Lung (tissue), 11 donors: ENCODE measurements at regions not wholly inside any gene's neighbourhood (a gene's known extent, or its start where the extent isn't known, plus 50 kb on each side); places are given as distances from the start of the nearest gene placed in this dataset.
A peak's percentile ranks its signal among the peaks of the same experiment; 100 is the strongest.

Experiments used
- ATAC-seq: fragments of 200-7000 bp; cut with Tn5 transposase; one replicate; pipeline ENCODE4 v1.9.1; 2020; ENCODE audit warnings: moderate number of reproducible peaks; ENCODE audit not compliant: insufficient read depth, low FRiP score
- DNase-seq, 3 donors: peaks; one replicate each; pipeline ENCODE4 v3.0.0-alpha.2; 2013 to 2017
- H3K27ac ChIP-seq, 2 donors: one replicate each; pipeline ENCODE4 v1.5.1; 2013; ENCODE audit warnings: mild to moderate bottlenecking in 2 of 2, moderate library complexity in 2 of 2, control low read depth in 1 of 2, inconsistent platforms in 1 of 2, low read depth in 1 of 2, low read length in 1 of 2
- H3K27me3 ChIP-seq, 3 donors: one replicate each; pipeline ENCODE4 v1.5.1; 2013; ENCODE audit warnings: low read length in 2 of 3; ENCODE audit not compliant: control insufficient read depth in 3 of 3, insufficient read depth in 3 of 3
- H3K36me3 ChIP-seq, 4 donors: one replicate each; pipeline ENCODE4 v1.5.1; 2013; ENCODE audit warnings: low read length in 4 of 4, mild to moderate bottlenecking in 1 of 4, moderate library complexity in 1 of 4; ENCODE audit not compliant: control insufficient read depth in 4 of 4, insufficient read depth in 4 of 4
- H3K4me1 ChIP-seq, 5 donors: one replicate each; pipeline ENCODE4 v1.5.1; 2013; ENCODE audit warnings: low read length in 5 of 5, mild to moderate bottlenecking in 2 of 5, moderate library complexity in 1 of 5; ENCODE audit not compliant: control insufficient read depth in 5 of 5, insufficient read depth in 5 of 5
- H3K4me3 ChIP-seq: one replicate; pipeline ENCODE4 v1.5.1; 2013; ENCODE audit warnings: mild to moderate bottlenecking, control low read depth, moderate library complexity
- H3K9ac ChIP-seq, 2 donors: one replicate each; pipeline ENCODE4 v1.5.1; 2013; ENCODE audit warnings: low read length in 2 of 2, control low read depth in 1 of 2; ENCODE audit not compliant: insufficient read depth in 1 of 2
- H3K9me3 ChIP-seq, 4 donors: one replicate each; pipeline ENCODE4 v1.5.1; 2013; ENCODE audit warnings: low read length in 3 of 4, mild to moderate bottlenecking in 1 of 4, moderate library complexity in 1 of 4; ENCODE audit not compliant: control insufficient read depth in 4 of 4, insufficient read depth in 3 of 4
- CTCF ChIP-seq: IDR thresholded peaks from 2 replicates; pipeline ENCODE4 v1.5.1; 2012; ENCODE audit warnings: mild to moderate bottlenecking; ENCODE audit errors: control extremely low read depth, extremely low read depth
- WGBS, 2 donors: extraction: QIAGEN DNeasy Blood & Tissue Kit; methylation state at CpG; one replicate each; pipeline ENCODE4 v1.1.7; 2013; 5-methylcytosine and 5-hydroxymethylcytosine counted together
- donor health status: control.
- donor health status: control.
- donor health status: Bipolar disorder and iron deficiency.
- donor health status: healthy.
- donor health status: DM: yes; HTN: yes; CAD: no.

- 59 to 87% methylated on average over 2 of the region's 2 CpGs for WGBS, 2 donors
- Histone ChIP-seq H3K27me3 (no peaks in the 10 kb centered on the region), H3K27ac (no peak overlapping the region), H3K4me1 (no peaks in the 10 kb centered on the region), H3K9me3 (peaks cover 0 to 4% (median 0%) of the 10 kb centered on the region in 4 donors), H3K4me3 (no peak overlapping the region), H3K36me3 (no peaks in the 10 kb centered on the region), H3K9ac (no peak overlapping the region)
- peak in 1 of 3 donors; percentile 1 for DNase-seq
- ATAC-seq: no peak
- no peak for TF ChIP-seq CTCF
Measured at GRCh38 chr3:34175636-34176176, 377.3 kb downstream of the PDCD6IP start.

DNA sequence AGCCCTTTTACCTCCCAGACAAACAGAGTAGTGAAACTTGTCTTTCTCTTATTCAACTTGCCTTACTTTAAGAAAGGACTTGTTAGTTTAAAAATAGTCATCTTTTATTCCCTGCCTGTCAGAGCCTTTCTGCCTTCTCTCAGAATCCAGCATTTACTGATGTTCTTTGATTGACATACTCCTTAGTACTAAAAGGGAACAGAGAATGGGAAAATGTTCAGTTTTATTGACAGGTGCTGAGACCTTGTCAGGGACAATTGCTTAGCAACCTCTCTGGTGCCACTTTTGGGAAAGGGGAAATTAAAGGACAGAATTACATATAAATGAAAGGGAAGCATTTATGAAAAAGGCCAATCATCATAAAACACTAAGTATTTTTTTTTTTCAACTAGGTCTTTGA lies 378.3 kb downstream of the PDCD6IP start:
- H3K27ac ChIP-seq: no peak overlapping the region
- no peak overlapping the region for H3K9ac ChIP-seq
- DNase-seq: no peak
- no peaks in the 10 kb centered on the region for H3K4me1 ChIP-seq
- TF ChIP-seq CTCF: no peak
- H3K36me3 ChIP-seq: no peaks in the 10 kb centered on the region
- peaks cover 0 to 4% (median 0%) of the 10 kb centered on the region in 4 donors for H3K9me3 ChIP-seq
- no peak overlapping the region for H3K4me3 ChIP-seq
- no peaks in the 10 kb centered on the region for H3K27me3 ChIP-seq
- no peak for ATAC-seq

GRCh38 chr3:34178415-34178814 lies 380.0 kb downstream of the PDCD6IP start:
- 72 to 89% methylated on average over 2 of the region's 2 CpGs for WGBS, 2 donors
- TF ChIP-seq CTCF: no peak
- H3K9me3 ChIP-seq: peaks cover 0 to 3% (median 0%) of the 10 kb centered on the region in 4 donors
- no peak overlapping the region for H3K27ac ChIP-seq
- H3K27me3 ChIP-seq: no peaks in the 10 kb centered on the region
- no peak overlapping the region for H3K9ac ChIP-seq
- ATAC-seq (no peak), DNase-seq (no peak)
- H3K36me3 ChIP-seq: no peaks in the 10 kb centered on the region
- H3K4me3 ChIP-seq: no peak overlapping the region
- H3K4me1 ChIP-seq: no peaks in the 10 kb centered on the region

- Histone ChIP-seq H3K36me3 (no peaks in the 10 kb centered on the region), H3K4me3 (no peak overlapping the region), H3K27me3 (no peaks in the 10 kb centered on the region), H3K9me3 (peaks cover 0 to under 1% (median 0%) of the 10 kb centered on the region in 4 donors), H3K4me1 (no peaks in the 10 kb centered on the region), H3K9ac (no peak overlapping the region), H3K27ac (no peak overlapping the region)
- no peak for ATAC-seq
- no peak for TF ChIP-seq CTCF
- DNase-seq: no peak
Measured at GRCh38 chr3:34179716-34180115, 381.3 kb downstream of the PDCD6IP start.
